ENCODE measurements at regions not wholly inside any gene's neighbourhood (a gene's known extent, or its start where the extent isn't known, plus 50 kb on each side); places are given as distances from the start of the nearest gene placed in this dataset.

GRCh38 chr2:215500466-215500865, 64.6 kb upstream of the FN1 start:
- no peak for DNase-seq (ENCODE audit: low spot score)
- intact Hi-C loops (cut with DNase I), result no loop called here
- Histone ChIP-seq H3K4me1 (replicated peaks) (no peaks in the 10 kb centered on the region), H3K9me3 (no peaks in the 10 kb centered on the region), H3K36me3 (no peaks in the 10 kb centered on the region), H3K27me3 (replicated peaks; ENCODE audit: insufficient read depth) (no peaks in the 10 kb centered on the region), H3K4me3 (no peak overlapping the region), H3K27ac (no peak overlapping the region)
- TF ChIP-seq POLR2A (IDR thresholded peaks at IDR 0.05) (no peak), POLR2AphosphoS5 (IDR thresholded peaks at IDR 0.05) (no peak)
- TF ChIP-seq, protein P1, sequence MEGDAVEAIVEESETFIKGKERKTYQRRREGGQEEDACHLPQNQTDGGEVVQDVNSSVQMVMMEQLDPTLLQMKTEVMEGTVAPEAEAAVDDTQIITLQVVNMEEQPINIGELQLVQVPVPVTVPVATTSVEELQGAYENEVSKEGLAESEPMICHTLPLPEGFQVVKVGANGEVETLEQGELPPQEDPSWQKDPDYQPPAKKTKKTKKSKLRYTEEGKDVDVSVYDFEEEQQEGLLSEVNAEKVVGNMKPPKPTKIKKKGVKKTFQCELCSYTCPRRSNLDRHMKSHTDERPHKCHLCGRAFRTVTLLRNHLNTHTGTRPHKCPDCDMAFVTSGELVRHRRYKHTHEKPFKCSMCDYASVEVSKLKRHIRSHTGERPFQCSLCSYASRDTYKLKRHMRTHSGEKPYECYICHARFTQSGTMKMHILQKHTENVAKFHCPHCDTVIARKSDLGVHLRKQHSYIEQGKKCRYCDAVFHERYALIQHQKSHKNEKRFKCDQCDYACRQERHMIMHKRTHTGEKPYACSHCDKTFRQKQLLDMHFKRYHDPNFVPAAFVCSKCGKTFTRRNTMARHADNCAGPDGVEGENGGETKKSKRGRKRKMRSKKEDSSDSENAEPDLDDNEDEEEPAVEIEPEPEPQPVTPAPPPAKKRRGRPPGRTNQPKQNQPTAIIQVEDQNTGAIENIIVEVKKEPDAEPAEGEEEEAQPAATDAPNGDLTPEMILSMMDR (IDR thresholded peaks at IDR 0.05), result no peak

- no peak for DNase-seq (ENCODE audit: low spot score)
- intact Hi-C loops (cut with DNase I), result no loop called here
- Histone ChIP-seq H3K9me3 (no peaks in the 10 kb centered on the region), H3K4me3 (no peak overlapping the region), H3K27ac (no peak overlapping the region), H3K27me3 (replicated peaks; ENCODE audit: insufficient read depth) (no peaks in the 10 kb centered on the region), H3K36me3 (no peaks in the 10 kb centered on the region), H3K4me1 (replicated peaks) (no peaks in the 10 kb centered on the region)
- 35% methylated on average over 2 of the region's 2 CpGs for WGBS
- no peak for TF ChIP-seq POLR2A (IDR thresholded peaks at IDR 0.05)
- TF ChIP-seq POLR2AphosphoS5 (IDR thresholded peaks at IDR 0.05), result no peak
- TF ChIP-seq, protein P1 (IDR thresholded peaks at IDR 0.05), result no peak
These were observed 63.5 kb upstream of the FN1 start for GRCh38 chr2:215499331-215499730.

- whole genome bisulfite sequencing, result 39% methylated on average over 8 of the region's 8 CpGs
- Histone ChIP-seq H3K4me1 (replicated peaks) (no peaks in the 10 kb centered on the region), H3K9me3 (no peaks in the 10 kb centered on the region), H3K36me3 (no peaks in the 10 kb centered on the region), H3K27ac (no peak overlapping the region), H3K27me3 (replicated peaks; ENCODE audit: insufficient read depth) (no peaks in the 10 kb centered on the region), H3K4me3 (no peak overlapping the region)
- TF ChIP-seq POLR2AphosphoS5 (IDR thresholded peaks at IDR 0.05) (peak; percentile 61), POLR2A (IDR thresholded peaks at IDR 0.05) (no peak)
- DNase-seq (ENCODE audit: low spot score), result peak; percentile 30
- intact Hi-C loops (cut with DNase I), result no loop called here
These were observed 62.6 kb upstream of the FN1 start for GRCh38 chr2:215498431-215498830.

- intact Hi-C loops (cut with DNase I), result no loop called here
- TF ChIP-seq POLR2A (IDR thresholded peaks at IDR 0.05) (no peak), POLR2AphosphoS5 (IDR thresholded peaks at IDR 0.05) (no peak)
- TF ChIP-seq, protein P1 (IDR thresholded peaks at IDR 0.05), result no peak
- Histone ChIP-seq H3K36me3 (no peaks in the 10 kb centered on the region), H3K27ac (no peak overlapping the region), H3K9me3 (no peaks in the 10 kb centered on the region), H3K4me3 (no peak overlapping the region), H3K27me3 (replicated peaks; ENCODE audit: insufficient read depth) (no peaks in the 10 kb centered on the region), H3K4me1 (replicated peaks) (no peaks in the 10 kb centered on the region)
- DNase-seq (ENCODE audit: low spot score), result no peak
These were observed 57.5 kb upstream of the FN1 start for GRCh38 chr2:215493376-215493775.

GRCh38 chr2:215489288-215489848, 53.5 kb upstream of the FN1 start:
- 75% methylated on average over 3 of the region's 3 CpGs for WGBS

More at GRCh38 chr2:215489288-215489848, 53.5 kb upstream of the FN1 start:
- Histone ChIP-seq H3K27me3 (replicated peaks; ENCODE audit: insufficient read depth) (no peaks in the 10 kb centered on the region), H3K27ac (no peak overlapping the region), H3K36me3 (no peaks in the 10 kb centered on the region), H3K4me3 (no peak overlapping the region), H3K4me1 (replicated peaks) (no peaks in the 10 kb centered on the region), H3K9me3 (no peaks in the 10 kb centered on the region)
- TF ChIP-seq, protein P1 (IDR thresholded peaks at IDR 0.05), result no peak
- TF ChIP-seq POLR2A (IDR thresholded peaks at IDR 0.05), result no peak
- TF ChIP-seq POLR2AphosphoS5 (IDR thresholded peaks at IDR 0.05), result no peak
- intact Hi-C loops (cut with DNase I), result no loop called here
- no peak for DNase-seq (ENCODE audit: low spot score)
